Astrocyte (in vitro differentiated cells and primary cell): ENCODE measurements at regions not wholly inside any gene's neighbourhood (a gene's known extent, or its start where the extent isn't known, plus 50 kb on each side); places are given as distances from the start of the nearest gene placed in this dataset.
A peak's percentile ranks its signal among the peaks of the same experiment; 100 is the strongest.
"Not testable (repeated sequence)": the region's sequence is repeated elsewhere in the genome, so short reads cannot be mapped to it uniquely, and the experiment has no call there.

Experiments used
- DNase-seq: peaks from one replicate; pipeline ENCODE4 v3.0.0-alpha.2; 2010; ENCODE audit warnings: low read depth
- FAIRE-seq: peaks from 2 replicates; lab custom pipeline; 2011; peaks lifted over from hg19 to GRCh38; lab: Jason Lieb, UNC
- H2AFZ ChIP-seq: 2 replicates; pipeline ENCODE4 v1.6.0; 2012; ENCODE audit warnings: low read depth, low read length, inconsistent platforms
- H3K27ac ChIP-seq: 2 replicates; pipeline ENCODE4 v1.5.1; 2011; ENCODE audit warnings: low read depth, low read length, inconsistent platforms
- H3K27me3 ChIP-seq: 2 replicates; pipeline ENCODE4 v1.6.0; 2011; ENCODE audit warnings: low read length, inconsistent platforms; ENCODE audit not compliant: insufficient read depth
- H3K36me3 ChIP-seq: 2 replicates; pipeline ENCODE4 v1.5.1; 2011; ENCODE audit warnings: low read length, inconsistent platforms; ENCODE audit not compliant: insufficient read depth
- H3K4me1 ChIP-seq: 2 replicates; pipeline ENCODE4 v1.5.1; 2011; ENCODE audit warnings: low read length, inconsistent platforms; ENCODE audit not compliant: insufficient read depth
- H3K4me2 ChIP-seq: 2 replicates; pipeline ENCODE4 v1.6.0; 2012; ENCODE audit warnings: low read length, inconsistent platforms
- H3K4me3 ChIP-seq: 2 replicates; pipeline ENCODE4 v1.5.1; 2011; ENCODE audit warnings: low read depth, mild to moderate bottlenecking, low read length, inconsistent platforms; ENCODE audit not compliant: insufficient read depth
- H3K79me2 ChIP-seq: 2 replicates; pipeline ENCODE4 v1.6.0; 2012; ENCODE audit warnings: mild to moderate bottlenecking, low read length, inconsistent platforms; ENCODE audit not compliant: insufficient read depth
- H3K9ac ChIP-seq: 2 replicates; pipeline ENCODE4 v1.6.0; 2012; ENCODE audit warnings: mild to moderate bottlenecking, low read length, inconsistent platforms
- H3K9me3 ChIP-seq: 2 replicates; pipeline ENCODE4 v1.5.1; 2012; ENCODE audit warnings: low read depth, mild to moderate bottlenecking, low read length, inconsistent platforms; ENCODE audit not compliant: insufficient read depth
- H4K20me1 ChIP-seq: 2 replicates; pipeline ENCODE4 v1.6.0; 2012; ENCODE audit warnings: low read length, inconsistent platforms; ENCODE audit not compliant: insufficient read depth
- H3K27ac Mint-ChIP-seq: one replicate; pipeline ENCODE4 v1.8.0; 2021; ENCODE audit warnings: mild to moderate bottlenecking, mixed read lengths; ENCODE audit not compliant: unreplicated experiment
- H3K27me3 Mint-ChIP-seq: one replicate; pipeline ENCODE4 v1.8.0; 2021; ENCODE audit warnings: low read depth, mixed read lengths; ENCODE audit not compliant: unreplicated experiment
- H3K36me3 Mint-ChIP-seq: one replicate; pipeline ENCODE4 v1.8.0; 2021; ENCODE audit warnings: low read depth, mixed read lengths; ENCODE audit not compliant: unreplicated experiment
- H3K4me1 Mint-ChIP-seq: one replicate; pipeline ENCODE4 v1.8.0; 2021; ENCODE audit warnings: low read depth, mixed read lengths; ENCODE audit not compliant: unreplicated experiment
- H3K4me3 Mint-ChIP-seq: one replicate; pipeline ENCODE4 v1.8.0; 2021; ENCODE audit warnings: mild to moderate bottlenecking, moderate library complexity, mixed read lengths; ENCODE audit not compliant: unreplicated experiment
- H3K9me3 Mint-ChIP-seq: one replicate; pipeline ENCODE4 v1.8.0; 2021; ENCODE audit warnings: mild to moderate bottlenecking, mixed read lengths; ENCODE audit not compliant: unreplicated experiment
- CTCF ChIP-seq: IDR thresholded peaks from 2 replicates; pipeline ENCODE4 v1.5.1; 2011; ENCODE audit warnings: low read depth, mild to moderate bottlenecking, inconsistent platforms, low read length, moderate library complexity; ENCODE audit not compliant: insufficient read depth
- EZH2 ChIP-seq: IDR thresholded peaks from 2 replicates; pipeline ENCODE4 v1.6.1; 2012; ENCODE audit warnings: mild to moderate bottlenecking, low read length, inconsistent platforms; ENCODE audit not compliant: insufficient read depth

- H3K27me3 ChIP-seq, H3K4me3 ChIP-seq, H2AFZ ChIP-seq, H3K36me3 Mint-ChIP-seq, H3K4me3 Mint-ChIP-seq, H3K4me1 ChIP-seq, H3K27ac ChIP-seq, H3K27ac Mint-ChIP-seq, H3K9me3 Mint-ChIP-seq, FAIRE-seq, H4K20me1 ChIP-seq, H3K4me1 Mint-ChIP-seq, DNase-seq, H3K9ac ChIP-seq, H3K79me2 ChIP-seq, H3K36me3 ChIP-seq, H3K9me3 ChIP-seq, H3K4me2 ChIP-seq: not testable (repeated sequence)
- peaks cover 11% of the 10 kb centered on the region for H3K27me3 Mint-ChIP-seq
Measured at GRCh38 chr1:112829691-112830090, 114.6 kb upstream of the PPM1J start.

GRCh38 chr1:112828716-112829115, 113.6 kb upstream of the PPM1J start:
- Mint-ChIP-seq H3K27ac (peak overlapping the region; percentile 72), H3K4me3 (no peak overlapping the region), H3K4me1 (no peaks in the 10 kb centered on the region), H3K27me3 (peaks cover 11% of the 10 kb centered on the region), H3K36me3 (peaks cover 5% of the 10 kb centered on the region), H3K9me3 (peaks cover 4% of the 10 kb centered on the region)
- Histone ChIP-seq H3K36me3 (no peaks in the 10 kb centered on the region), H3K4me2 (no peak overlapping the region), H2AFZ (no peak overlapping the region), H3K9me3 (no peaks in the 10 kb centered on the region), H3K4me3 (no peak overlapping the region), H3K4me1 (no peaks in the 10 kb centered on the region), H4K20me1 (no peaks in the 10 kb centered on the region), H3K27ac (no peak overlapping the region), H3K79me2 (no peaks in the 10 kb centered on the region), H3K27me3 (no peaks in the 10 kb centered on the region), H3K9ac (no peak overlapping the region)
- TF ChIP-seq EZH2: no peak
- DNase-seq (no peak), FAIRE-seq (no peak)

- FAIRE-seq: not testable (repeated sequence)
Measured at GRCh38 chr1:112827391-112827790, 112.3 kb upstream of the PPM1J start.

GRCh38 chr1:112826217-112826944, 111.2 kb upstream of the PPM1J start:
- H3K4me3 ChIP-seq: no peak overlapping the region
- H3K9me3 ChIP-seq: no peaks in the 10 kb centered on the region
- no peaks in the 10 kb centered on the region for H3K79me2 ChIP-seq
- H3K4me1 ChIP-seq: no peaks in the 10 kb centered on the region
- TF ChIP-seq CTCF (no peak), EZH2 (no peak)
- no peak overlapping the region for H3K27ac Mint-ChIP-seq
- no peaks in the 10 kb centered on the region for H3K4me1 Mint-ChIP-seq
- FAIRE-seq: no peak
- peaks cover 5% of the 10 kb centered on the region for H3K36me3 Mint-ChIP-seq
- no peak overlapping the region for H3K4me3 Mint-ChIP-seq
- no peak for DNase-seq
- peaks cover 11% of the 10 kb centered on the region for H3K27me3 Mint-ChIP-seq
- H3K4me2 ChIP-seq: no peak overlapping the region
- no peaks in the 10 kb centered on the region for H3K36me3 ChIP-seq
- no peak overlapping the region for H2AFZ ChIP-seq
- no peak overlapping the region for H3K9ac ChIP-seq
- no peaks in the 10 kb centered on the region for H3K27me3 ChIP-seq
- no peak overlapping the region for H3K27ac ChIP-seq
- peaks cover 4% of the 10 kb centered on the region for H3K9me3 Mint-ChIP-seq
- H4K20me1 ChIP-seq: no peaks in the 10 kb centered on the region

More at GRCh38 chr1:112827391-112827790, 112.3 kb upstream of the PPM1J start:
- not testable (repeated sequence) for H3K9me3 Mint-ChIP-seq, H2AFZ ChIP-seq, H3K4me2 ChIP-seq, H3K79me2 ChIP-seq, H3K27ac Mint-ChIP-seq, H4K20me1 ChIP-seq, H3K4me1 Mint-ChIP-seq, H3K4me1 ChIP-seq, DNase-seq, H3K4me3 ChIP-seq, H3K9ac ChIP-seq, H3K4me3 Mint-ChIP-seq, H3K36me3 Mint-ChIP-seq, H3K36me3 ChIP-seq, H3K9me3 ChIP-seq, H3K27me3 ChIP-seq, H3K27ac ChIP-seq
- H3K27me3 Mint-ChIP-seq: peaks cover 11% of the 10 kb centered on the region

- not testable (repeated sequence) for H3K4me2 ChIP-seq, H3K27ac Mint-ChIP-seq, FAIRE-seq, H3K27ac ChIP-seq, H3K36me3 Mint-ChIP-seq, H4K20me1 ChIP-seq, H2AFZ ChIP-seq, H3K36me3 ChIP-seq, H3K27me3 ChIP-seq, H3K4me1 Mint-ChIP-seq, H3K79me2 ChIP-seq, H3K4me3 ChIP-seq, H3K9me3 Mint-ChIP-seq, H3K9ac ChIP-seq, H3K4me1 ChIP-seq, DNase-seq, H3K4me3 Mint-ChIP-seq, H3K9me3 ChIP-seq
- H3K27me3 Mint-ChIP-seq: peaks cover 11% of the 10 kb centered on the region
Measured at GRCh38 chr1:112825563-112826216, 110.6 kb upstream of the PPM1J start.
